Left cardiac atrium (tissue), 4 donors: ENCODE measurements at regions not wholly inside any gene's neighbourhood (a gene's known extent, or its start where the extent isn't known, plus 50 kb on each side); places are given as distances from the start of the nearest gene placed in this dataset.
"Not testable (repeated sequence)": the region's sequence is repeated elsewhere in the genome, so short reads cannot be mapped to it uniquely, and the experiment has no call there.

Source experiments
- ATAC-seq, 2 donors: fragments of 200-7000 bp; cut with Tn5 transposase; one replicate each; pipeline ENCODE4 v1.9.1; 2020; ENCODE audit warnings: mild to moderate bottlenecking in 2 of 2, moderate library complexity in 2 of 2
- DNase-seq: peaks from one replicate; pipeline ENCODE4 v3.0.0-alpha.2; 2020
- intact Hi-C, 2 donors: fragments of 100-400 bp; cut with DNase I; formaldehyde crosslinking; loops; one replicate each; pipeline versions ENCODE4 v1.14.1 to v1.15.1; 2022 to 2023
- donor health status: DM: no; HTN: yes; CAD: no.
- donor health status: DM: no; HTN: yes; CAD: no; lungs with severe emphysema.
- donor health status: DM: yes; HTN: yes; CAD: no.
- donor health status: Dilated cardiomyopathy.

DNA sequence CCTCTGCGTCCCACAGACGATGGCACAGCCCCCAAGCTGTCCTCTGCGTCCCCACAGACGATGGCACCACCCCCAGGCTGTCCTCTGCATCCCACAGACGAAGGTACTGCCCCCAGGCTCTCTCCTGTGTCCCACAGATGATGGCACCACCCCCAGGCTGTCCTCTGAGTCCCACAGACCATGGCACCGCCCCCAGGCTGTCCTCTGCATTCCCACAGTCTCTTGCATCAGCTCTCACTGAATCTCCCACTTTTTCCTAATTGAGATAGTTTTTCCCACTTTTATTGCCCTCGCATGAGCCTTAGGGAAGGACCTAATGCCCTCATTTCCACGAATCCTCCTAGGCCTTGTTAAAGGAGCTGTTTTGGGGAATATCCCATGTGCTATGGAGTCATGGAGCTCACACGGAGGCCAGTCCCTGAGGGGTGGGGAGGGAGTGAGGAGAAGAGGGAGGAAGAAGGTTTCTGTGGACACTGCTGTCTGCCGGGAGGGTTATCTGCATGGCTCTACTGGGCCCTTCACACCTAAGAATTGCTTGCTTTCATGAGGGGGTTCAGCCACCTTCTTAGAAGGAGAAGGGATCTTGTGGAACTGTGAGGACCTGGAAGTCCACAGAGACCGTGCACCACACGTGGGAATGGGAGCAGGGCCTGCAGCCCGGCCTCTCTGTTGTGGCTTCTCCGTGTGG lies 58.2 kb upstream of the PTCH1 start:
- intact Hi-C loops: no loop called here
- DNase-seq: no peak
- no peak for ATAC-seq

- intact Hi-C loops: no loop called here
- DNase-seq (no peak), ATAC-seq (no peak)
Measured at GRCh38 chr9:95574176-95574575, 57.4 kb upstream of the PTCH1 start.

DNA sequence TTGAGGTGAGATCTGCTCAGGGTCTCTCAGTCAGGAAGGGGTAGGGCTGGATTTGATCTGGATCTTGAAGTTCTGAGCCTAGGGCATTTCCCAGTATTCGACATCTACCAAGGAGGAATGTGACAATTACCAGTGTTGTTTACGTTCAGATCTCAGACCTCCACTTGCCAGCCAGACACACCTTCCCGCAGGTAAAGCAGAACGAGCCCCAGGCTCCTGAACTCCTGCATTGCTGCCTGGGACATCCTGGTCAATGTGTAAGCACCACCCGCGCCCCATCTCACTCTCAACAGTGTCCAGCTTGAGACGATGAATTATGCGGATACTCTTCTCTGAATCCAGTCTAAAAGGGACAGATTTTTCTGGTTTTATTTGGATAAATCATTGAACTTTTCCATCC lies 56.7 kb upstream of the PTCH1 start:
- intact Hi-C loops: no loop called here
- no peak for ATAC-seq
- DNase-seq: no peak

DNA sequence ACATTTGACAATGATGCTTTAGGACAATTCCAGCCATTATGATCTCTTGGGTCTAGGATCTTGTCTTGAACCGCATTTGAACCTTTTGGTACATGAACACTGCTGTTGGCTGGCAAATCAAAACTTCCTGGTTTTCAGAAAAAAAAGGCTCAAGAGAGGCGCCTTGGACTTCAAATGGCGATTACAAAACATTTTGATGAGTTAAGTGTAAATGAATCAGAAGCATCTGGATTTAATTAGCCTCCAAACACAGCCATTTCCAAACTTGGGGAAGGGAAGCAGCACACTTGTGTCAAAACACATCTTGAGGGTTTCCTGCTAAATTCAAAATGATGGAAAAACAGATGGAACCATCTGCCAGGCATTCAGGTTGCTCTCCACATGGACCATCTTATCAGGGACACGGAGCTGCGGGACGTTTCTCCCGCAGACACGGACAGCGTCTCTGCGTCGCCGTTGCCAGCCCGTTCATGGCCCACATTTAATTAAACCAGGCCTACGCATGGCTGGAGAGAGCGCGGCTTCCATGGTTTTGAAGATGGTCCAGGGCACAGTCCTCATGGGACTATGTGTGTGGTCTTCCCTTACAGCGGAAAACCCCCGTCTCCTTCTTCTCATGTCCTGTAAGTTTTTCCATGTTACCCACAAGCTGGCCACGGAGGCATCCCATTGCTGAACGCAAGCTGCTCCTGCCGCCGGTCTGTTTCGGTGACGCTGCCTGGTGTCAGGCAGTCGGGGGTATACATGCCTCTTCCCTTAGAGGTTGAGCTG lies 55.8 kb upstream of the PTCH1 start:
- intact Hi-C loops: no loop called here
- DNase-seq (no peak), ATAC-seq (peak in 1 of 2 donors; percentile 16)

- intact Hi-C loops: no loop called here
- DNase-seq (no peak), ATAC-seq (no peak)
Measured at GRCh38 chr9:95570646-95571045, 53.9 kb upstream of the PTCH1 start.

DNA sequence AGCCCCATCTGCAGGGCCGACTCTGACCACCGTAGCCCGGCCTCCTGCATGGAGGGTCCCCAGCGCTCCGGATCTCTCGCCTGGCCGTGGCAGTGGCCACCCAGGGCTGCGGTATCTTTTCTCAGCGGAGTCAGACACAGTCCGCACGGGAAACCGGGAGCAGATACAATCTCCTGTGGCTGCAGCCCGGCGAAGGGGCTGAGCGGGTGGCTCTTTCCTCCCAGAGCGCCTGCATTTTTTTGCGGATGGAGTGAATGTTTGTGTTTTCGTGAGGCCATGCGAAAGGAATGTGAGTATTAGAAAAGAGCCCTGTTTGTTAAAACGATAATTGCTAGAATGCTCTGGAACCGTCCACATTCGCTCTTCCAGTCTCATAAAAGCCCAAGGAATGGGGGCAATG lies 53.4 kb upstream of the PTCH1 start:
- intact Hi-C loops: no loop called here
- ATAC-seq (no peak), DNase-seq (no peak)

GRCh38 chr9:95568735-95569134 lies 52.0 kb upstream of the PTCH1 start:
- DNase-seq, ATAC-seq, intact Hi-C loops: not testable (repeated sequence)
